HG02642 (cell line): ENCODE measurements at regions not wholly inside any gene's neighbourhood (a gene's known extent, or its start where the extent isn't known, plus 50 kb on each side); places are given as distances from the start of the nearest gene placed in this dataset.
"Not testable (repeated sequence)": the region's sequence is repeated elsewhere in the genome, so short reads cannot be mapped to it uniquely, and the experiment has no call there.

ENCODE experiments used
- ATAC-seq: cut with Tn5 transposase; IDR thresholded peaks from one replicate; pipeline ENCODE4 v1.9.1; 2021; ENCODE audit warnings: mild to moderate bottlenecking; ENCODE audit not compliant: unreplicated experiment, poor library complexity

DNA sequence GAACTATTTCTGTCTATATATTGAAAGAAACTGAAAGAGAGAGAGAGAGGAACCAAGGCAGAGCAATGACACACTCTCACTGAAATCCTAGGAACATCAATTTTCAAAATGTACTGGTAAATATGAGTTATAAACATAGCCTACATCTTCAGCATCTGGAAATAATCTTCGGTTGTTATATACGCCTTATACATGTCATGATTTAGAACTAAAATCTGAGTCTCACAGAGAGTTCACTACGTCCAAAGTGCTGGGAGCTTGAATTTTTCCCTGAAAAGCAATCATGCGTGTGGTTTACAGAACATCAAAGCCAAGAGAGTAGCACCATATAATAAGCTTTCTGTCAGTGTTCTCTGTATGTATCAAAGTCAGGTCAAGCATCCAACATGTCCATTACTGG lies 420.0 kb upstream of the CBLB start:
- ATAC-seq: no peak

DNA sequence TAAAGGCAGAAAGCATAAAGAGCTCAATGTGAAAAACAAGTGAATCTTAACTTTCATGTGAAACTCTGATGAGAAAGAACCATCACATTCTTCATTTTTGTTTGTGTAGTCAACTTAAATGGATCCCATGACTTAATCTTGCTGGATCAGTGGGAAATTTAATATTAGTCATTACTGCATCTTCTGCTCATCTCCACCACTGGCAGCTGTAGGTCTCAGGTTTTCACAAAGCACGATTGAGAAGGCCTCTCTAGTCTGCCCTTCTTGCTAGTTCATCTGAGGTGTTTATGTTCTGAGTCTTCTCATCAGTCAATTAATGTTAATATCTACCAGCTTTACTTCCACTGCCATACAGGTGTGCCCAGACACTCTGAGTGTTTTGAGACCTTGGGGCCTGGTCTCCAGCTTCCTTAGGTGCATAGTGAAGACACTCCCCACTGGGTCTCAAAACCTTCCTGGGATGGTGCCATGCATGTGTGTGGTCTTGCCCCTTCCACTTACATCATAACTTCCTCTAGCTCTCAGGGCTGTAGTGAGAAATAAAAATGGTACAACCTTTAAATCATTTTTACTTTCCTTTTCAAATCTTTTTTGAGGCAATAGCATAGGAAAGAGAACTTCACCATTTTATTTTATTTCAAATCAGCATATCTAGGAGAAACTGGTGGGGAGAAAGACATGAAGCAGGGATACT lies 421.6 kb upstream of the CBLB start:
- ATAC-seq: no peak

DNA sequence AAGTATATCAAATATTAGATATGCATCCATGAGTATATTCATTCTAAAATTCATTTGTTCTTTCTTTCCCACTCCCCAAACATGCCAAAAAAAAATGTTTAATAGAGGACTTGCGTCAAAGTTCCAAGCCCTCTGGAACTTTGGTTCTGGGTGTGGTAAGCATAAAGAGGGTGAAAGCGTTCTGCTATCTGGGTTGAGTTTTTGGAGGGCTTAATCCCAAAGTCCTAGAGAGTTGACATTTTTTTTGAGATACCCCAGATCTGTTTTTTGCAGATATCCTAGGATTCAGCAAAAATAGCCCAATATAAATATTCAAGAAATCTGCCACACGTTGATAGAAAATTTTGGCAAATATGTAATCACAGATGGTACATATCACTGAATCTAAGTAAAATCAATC lies 424.3 kb upstream of the CBLB start:
- no peak for ATAC-seq

DNA sequence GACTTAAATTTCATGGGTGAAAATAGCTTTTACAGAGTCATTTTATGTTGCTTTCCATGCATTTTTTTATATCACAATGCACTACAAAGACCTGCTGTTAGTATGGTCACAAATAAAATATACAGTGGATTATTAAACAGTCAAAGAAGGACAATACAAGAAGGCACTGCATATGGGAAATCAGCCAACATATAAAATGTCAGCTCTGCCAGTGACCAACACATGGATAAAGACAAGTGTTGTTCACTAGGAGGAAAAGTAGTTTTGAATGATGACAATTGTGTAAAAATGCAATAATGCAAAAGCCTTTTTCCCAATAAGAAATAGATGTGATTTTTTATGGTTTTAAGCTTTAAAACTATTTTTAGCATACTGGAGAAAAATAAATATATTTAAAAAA lies 425.3 kb upstream of the CBLB start:
- ATAC-seq: no peak

- no peak for ATAC-seq
These were observed 427.2 kb upstream of the CBLB start for GRCh38 chr3:106296062-106296461.

- ATAC-seq: peak; percentile 65
These were observed 430.7 kb upstream of the CBLB start for GRCh38 chr3:106299300-106300098.

DNA sequence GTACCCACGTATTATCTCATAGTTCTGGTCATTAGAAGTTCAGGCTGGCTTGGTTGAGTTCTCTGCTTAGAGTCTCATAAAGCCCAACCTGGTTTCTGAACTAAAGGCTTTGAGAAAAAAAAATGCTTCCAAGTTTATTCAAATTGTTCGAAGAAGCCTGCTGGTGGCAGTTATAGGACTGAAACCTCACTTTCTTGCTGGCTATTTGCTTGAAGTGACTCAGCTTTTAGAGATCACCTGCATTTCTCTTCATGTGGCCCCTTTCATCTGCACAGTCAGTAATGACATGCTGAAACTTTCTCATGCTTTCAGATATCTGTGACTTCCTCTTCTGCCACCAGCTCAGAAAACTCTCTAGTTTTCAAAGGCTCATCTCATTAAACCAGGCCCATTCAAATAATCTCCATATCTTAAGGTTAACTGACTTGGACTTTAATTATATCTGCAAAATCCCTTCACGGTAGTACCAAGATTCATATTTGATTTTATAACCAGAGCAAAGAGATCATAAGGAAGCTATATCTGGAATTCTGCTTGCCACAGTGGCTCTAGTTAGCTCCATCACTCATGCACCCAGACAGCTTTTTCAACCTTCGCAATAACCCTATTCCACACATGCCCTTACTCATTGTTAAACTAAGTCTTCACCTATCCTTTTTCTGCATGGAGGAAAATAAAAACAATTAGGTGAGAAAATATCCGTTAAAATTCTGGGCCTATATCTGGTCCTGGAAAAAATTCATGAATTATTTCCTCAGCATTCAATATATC lies 433.8 kb upstream of the CBLB start:
- peak; percentile 90 for ATAC-seq

- no peak for ATAC-seq
These were observed 435.0 kb upstream of the CBLB start for GRCh38 chr3:106303766-106304165.

- ATAC-seq: no peak
These were observed 436.3 kb upstream of the CBLB start for GRCh38 chr3:106305127-106305526.

- ATAC-seq: no peak
These were observed 437.1 kb upstream of the CBLB start for GRCh38 chr3:106305882-106306435.

DNA sequence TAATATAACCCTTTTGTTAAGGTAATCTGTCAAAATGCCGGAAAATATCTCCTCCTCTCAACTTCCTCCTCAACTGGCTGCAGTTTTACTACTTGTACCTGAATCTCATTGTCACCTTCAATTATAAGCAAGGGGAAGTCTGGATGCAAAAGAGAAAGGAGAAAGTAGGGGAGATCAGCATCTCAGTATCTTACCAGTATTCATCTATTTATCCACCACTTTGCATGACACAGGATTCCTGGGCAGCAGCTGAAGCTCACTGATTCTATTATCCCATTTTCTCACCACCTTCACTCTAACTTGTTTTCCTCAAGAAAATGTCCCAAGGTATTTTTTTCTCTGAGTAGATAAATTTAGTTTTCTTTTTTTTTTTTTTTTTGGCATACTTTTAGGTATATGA lies 440.5 kb upstream of the CBLB start:
- no peak for ATAC-seq

GRCh38 chr3:106309798-106310197 lies 441.0 kb upstream of the CBLB start:
- not testable (repeated sequence) for ATAC-seq

- no peak for ATAC-seq
These were observed 448.6 kb upstream of the CBLB start for GRCh38 chr3:106317141-106318055.

DNA sequence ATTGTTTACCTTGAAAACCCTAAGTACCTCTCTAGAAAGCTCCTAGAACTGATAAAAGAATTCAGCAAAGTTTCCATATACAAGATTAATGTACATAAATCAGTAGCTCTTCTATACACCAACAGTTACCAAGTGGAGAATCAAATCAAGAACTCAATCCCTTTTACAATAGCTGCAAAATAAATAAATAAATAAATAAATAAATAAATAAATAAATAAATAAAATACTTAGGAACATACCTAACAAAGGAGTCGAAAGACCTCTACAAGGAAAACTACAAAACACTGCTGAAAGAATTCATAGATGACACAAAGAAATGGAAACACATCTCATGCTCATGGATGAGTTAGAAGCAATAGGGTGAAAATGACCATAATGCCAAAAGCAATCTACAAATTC lies 452.6 kb upstream of the CBLB start:
- not testable (repeated sequence) for ATAC-seq

DNA sequence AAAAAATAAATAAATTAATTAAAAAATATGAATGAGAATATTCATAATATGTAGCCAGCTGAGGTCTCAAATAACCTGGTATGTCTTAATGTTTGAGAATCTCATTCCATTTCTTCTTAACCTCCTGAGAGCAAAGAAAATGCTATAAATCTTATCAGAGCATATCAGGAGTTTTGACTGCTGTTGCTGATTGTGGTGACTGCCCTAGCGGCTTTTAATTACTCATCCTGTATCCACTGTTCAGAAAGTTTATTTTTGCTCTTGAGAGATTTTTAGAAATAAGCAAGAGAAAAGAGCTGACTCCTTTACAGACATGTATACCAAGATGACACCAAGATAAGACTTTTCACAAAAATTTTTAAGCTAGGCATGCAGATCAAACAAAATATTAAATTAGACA lies 454.8 kb upstream of the CBLB start:
- ATAC-seq: no peak

GRCh38 chr3:106326941-106327695 lies 458.3 kb upstream of the CBLB start:
- no peak for ATAC-seq

DNA sequence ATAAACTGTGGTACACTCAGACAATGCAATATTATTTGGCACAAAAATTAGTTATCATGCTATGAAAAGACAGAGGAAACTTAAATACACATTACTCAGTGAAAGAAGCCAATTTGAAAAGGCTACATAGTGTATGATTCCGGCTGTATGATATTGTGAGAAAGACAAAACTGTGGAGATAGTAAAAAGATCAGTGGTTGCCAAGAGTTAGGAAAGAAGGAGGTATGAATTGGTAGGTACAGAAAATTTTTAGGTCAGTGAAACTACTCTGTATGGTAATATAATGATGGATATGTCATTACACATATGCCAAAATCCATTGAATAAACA lies 458.8 kb upstream of the CBLB start:
- no peak for ATAC-seq

DNA sequence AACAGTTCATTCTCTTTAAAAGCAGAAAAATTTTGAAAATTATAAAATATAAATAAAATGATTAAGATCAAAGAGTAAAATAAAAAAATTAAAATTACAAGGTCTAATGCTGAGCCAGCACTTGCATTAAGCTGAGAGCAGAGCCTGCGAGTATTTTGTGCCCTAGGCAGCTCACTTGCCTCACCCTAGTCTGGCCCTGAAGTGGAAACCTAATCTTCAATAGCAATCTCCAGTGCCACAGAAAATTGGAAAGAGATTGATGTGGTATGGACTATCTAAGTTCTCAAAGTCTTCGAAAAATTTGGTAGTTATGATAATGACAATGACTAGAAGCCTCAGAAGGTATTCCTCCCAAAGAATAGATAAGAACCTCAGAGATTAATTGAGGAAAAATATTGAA lies 459.4 kb upstream of the CBLB start:
- ATAC-seq: no peak

DNA sequence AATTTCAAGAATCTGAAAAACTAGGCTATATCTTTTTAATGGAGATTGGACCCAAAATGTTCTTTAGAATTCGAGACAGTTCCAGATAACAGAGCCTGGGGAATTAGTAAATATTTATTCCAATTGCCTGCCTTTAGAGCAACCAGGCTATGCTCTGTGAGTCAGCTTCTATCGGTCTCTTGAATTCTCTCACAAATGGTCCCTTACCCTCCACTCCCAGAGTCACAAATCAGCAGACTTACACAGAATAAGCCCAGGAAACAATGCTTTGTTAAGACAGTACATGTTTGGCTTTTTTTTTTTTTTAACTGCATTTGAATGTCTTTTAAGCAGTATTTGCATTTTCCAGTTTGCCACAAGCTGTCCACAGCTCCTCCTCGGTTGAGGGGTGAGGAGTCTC lies 460.7 kb upstream of the CBLB start:
- ATAC-seq: no peak
